HEK293T (cell line): ENCODE measurements at regions not wholly inside any gene's neighbourhood (a gene's known extent, or its start where the extent isn't known, plus 50 kb on each side); places are given as distances from the start of the nearest gene placed in this dataset.

Experiments
- CTCF ChIA-PET: fragments of 350-600 bp; formaldehyde crosslinking; extraction: SDS; loops from one replicate; lab custom pipeline; 2021; ENCODE audit warnings: antibody characterized with exemption, inconsistent platforms; lab: Yijun Ruan, JAX
- POLR2A ChIA-PET: fragments of 350-600 bp; formaldehyde crosslinking; extraction: SDS; loops from one replicate; lab custom pipeline; 2020; ENCODE audit warnings: antibody characterized with exemption, inconsistent platforms; lab: Yijun Ruan, JAX
- DNase-seq: peaks from one replicate; pipeline ENCODE4 v3.0.0; 2012; ENCODE audit warnings: mixed read lengths; ENCODE audit errors: extremely low spot score
- ARNT ChIP-seq: fragments of 450-650 bp; IDR thresholded peaks from 2 replicates; pipeline ENCODE4 v1.6.1; 2017; ENCODE audit warnings: mild to moderate bottlenecking
- BHLHE40 ChIP-seq: fragments of 450-650 bp; IDR thresholded peaks from 2 replicates; pipeline ENCODE4 v1.6.1; 2016; ENCODE audit warnings: mild to moderate bottlenecking, moderate library complexity, borderline replicate concordance
- CTBP1 ChIP-seq: fragments of 450-650 bp; IDR thresholded peaks from 2 replicates; pipeline ENCODE4 v1.6.1; 2016; ENCODE audit warnings: borderline replicate concordance
- ELF4 ChIP-seq: fragments of 450-650 bp; IDR thresholded peaks from 2 replicates; pipeline ENCODE4 v1.6.1; 2017; ENCODE audit warnings: antibody characterized with exemption
- FOXA1 ChIP-seq: fragments of 450-650 bp; IDR thresholded peaks from 2 replicates; pipeline ENCODE4 v1.6.1; 2016; ENCODE audit warnings: mild to moderate bottlenecking
- FOXK2 ChIP-seq: fragments of 450-650 bp; IDR thresholded peaks from 2 replicates; pipeline ENCODE4 v1.6.1; 2016; ENCODE audit warnings: mild to moderate bottlenecking
- FOXM1 ChIP-seq: fragments of 450-650 bp; IDR thresholded peaks from 2 replicates; pipeline ENCODE4 v1.6.1; 2017; ENCODE audit warnings: mild to moderate bottlenecking, borderline replicate concordance
- HDGF ChIP-seq: fragments of 450-650 bp; IDR thresholded peaks from 2 replicates; pipeline ENCODE4 v1.6.1; 2017; ENCODE audit warnings: antibody characterized with exemption, borderline replicate concordance
- L3MBTL2 ChIP-seq: fragments of 450-650 bp; conservative IDR thresholded peaks from 2 replicates; pipeline ENCODE4 v1.6.1; 2016; ENCODE audit warnings: mild to moderate bottlenecking
- LEF1 ChIP-seq: fragments of 450-650 bp; IDR thresholded peaks from 2 replicates; pipeline ENCODE4 v1.6.1; 2017; ENCODE audit warnings: mild to moderate bottlenecking, borderline replicate concordance
- NFRKB ChIP-seq: fragments of 450-650 bp; IDR thresholded peaks from 2 replicates; pipeline ENCODE4 v1.6.1; 2016; ENCODE audit warnings: mild to moderate bottlenecking, moderate library complexity
- SP1 ChIP-seq: fragments of 450-650 bp; IDR thresholded peaks from 2 replicates; pipeline ENCODE4 v1.6.1; 2017
- SUZ12 ChIP-seq: fragments of 450-650 bp; IDR thresholded peaks from 2 replicates; pipeline ENCODE4 v1.6.1; 2016; ENCODE audit warnings: mild to moderate bottlenecking
- TARDBP ChIP-seq: fragments of 450-650 bp; IDR thresholded peaks from 2 replicates; pipeline ENCODE4 v1.6.1; 2016
- ZNF384 ChIP-seq: fragments of 450-650 bp; IDR thresholded peaks from 2 replicates; pipeline ENCODE4 v1.6.1; 2016
- TF ChIP-seq, protein P1 (sequence below): fragments of 450-650 bp; IDR thresholded peaks from 2 replicates; pipeline ENCODE4 v1.6.1; 2016

DNA sequence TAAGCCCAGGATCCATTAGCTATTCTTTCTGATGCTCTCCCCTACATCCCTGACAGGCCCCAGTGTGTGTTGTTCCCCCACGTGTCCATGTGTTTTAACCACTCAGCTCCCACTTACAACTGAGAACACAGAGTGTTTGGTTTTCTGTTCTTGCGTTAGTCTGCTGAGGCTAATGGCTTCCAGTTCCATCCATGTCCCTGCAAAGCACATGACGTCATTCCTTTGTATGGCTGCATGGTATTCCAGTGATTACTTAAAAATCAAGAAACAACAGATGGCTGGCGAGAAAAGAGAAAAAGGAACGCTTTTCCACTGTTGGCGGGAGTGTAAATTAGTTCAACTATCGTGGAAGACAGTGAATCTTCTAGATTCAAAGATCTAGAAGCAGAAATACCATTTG lies 556.0 kb downstream of the PTPRC start:
- TF ChIP-seq TARDBP (no peak), ELF4 (no peak), FOXK2 (no peak), NFRKB (no peak), SUZ12 (no peak), ZNF384 (no peak), LEF1 (no peak), ARNT (no peak), HDGF (no peak), BHLHE40 (no peak), FOXA1 (no peak), L3MBTL2 (no peak), SP1 (no peak), CTBP1 (no peak), FOXM1 (no peak)
- TF ChIP-seq, protein P1, sequence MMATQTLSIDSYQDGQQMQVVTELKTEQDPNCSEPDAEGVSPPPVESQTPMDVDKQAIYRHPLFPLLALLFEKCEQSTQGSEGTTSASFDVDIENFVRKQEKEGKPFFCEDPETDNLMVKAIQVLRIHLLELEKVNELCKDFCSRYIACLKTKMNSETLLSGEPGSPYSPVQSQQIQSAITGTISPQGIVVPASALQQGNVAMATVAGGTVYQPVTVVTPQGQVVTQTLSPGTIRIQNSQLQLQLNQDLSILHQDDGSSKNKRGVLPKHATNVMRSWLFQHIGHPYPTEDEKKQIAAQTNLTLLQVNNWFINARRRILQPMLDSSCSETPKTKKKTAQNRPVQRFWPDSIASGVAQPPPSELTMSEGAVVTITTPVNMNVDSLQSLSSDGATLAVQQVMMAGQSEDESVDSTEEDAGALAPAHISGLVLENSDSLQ, result no peak

DNA sequence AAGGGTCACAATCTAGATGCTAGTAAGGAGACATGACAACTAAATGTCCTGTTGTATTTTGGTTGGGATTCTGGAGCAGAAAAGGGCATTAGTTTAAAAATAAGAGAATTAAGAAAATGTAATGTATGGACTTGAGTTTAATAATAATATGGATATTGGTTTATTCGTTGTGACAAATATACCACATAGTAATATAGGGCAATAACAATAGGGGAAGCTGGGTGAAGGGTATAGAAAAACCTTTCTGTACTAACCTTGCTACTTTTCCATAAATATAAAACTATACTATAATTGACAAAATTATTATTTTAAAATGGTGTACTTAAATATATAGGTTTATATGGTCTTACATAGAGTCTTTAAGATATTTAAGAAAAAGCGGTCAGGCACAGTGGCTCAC lies 558.9 kb downstream of the PTPRC start:
- DNase-seq, result no peak
- POLR2A ChIA-PET, result no interaction called here
- TF ChIP-seq FOXK2 (no peak), L3MBTL2 (no peak), BHLHE40 (no peak), FOXA1 (no peak), TARDBP (no peak)
- TF ChIP-seq, protein P1, result no peak
- CTCF ChIA-PET, result no interaction called here

More for the DNA sequence above, 556.0 kb downstream of the PTPRC start:
- ChIA-PET POLR2A (no interaction called here), CTCF (no interaction called here)
- DNase-seq, result no peak

DNA sequence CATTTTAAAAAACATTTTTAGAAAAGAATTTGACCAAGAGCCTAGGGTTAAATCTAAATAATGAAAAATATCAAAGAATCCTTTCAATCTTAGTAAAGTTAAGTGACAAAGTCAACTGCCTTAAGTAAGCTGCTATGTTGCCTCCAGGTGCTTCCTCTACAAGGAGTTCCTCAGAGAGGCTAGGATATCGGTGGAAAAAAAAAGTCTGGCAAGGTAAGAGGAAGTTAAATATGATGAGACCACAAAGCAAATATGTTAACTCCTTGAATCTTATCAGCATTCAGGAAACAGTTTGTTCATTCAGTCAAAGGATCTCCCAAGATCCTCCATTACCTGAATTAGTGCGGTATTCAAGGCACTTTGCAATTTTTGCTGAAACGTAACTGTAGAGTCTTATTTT lies 563.5 kb downstream of the PTPRC start:
- ChIA-PET CTCF (interaction anchor here (0.7 kb wide), 1 partner anchor 11 kb away, joined by 4 read pairs; no protein-coding TSS in a partner anchor), POLR2A (no interaction called here)
- DNase-seq, result no peak
- TF ChIP-seq SP1 (no peak), NFRKB (no peak), L3MBTL2 (no peak), HDGF (no peak), ZNF384 (no peak), FOXK2 (no peak), TARDBP (no peak), ARNT (no peak), FOXM1 (no peak), ELF4 (no peak), LEF1 (no peak), CTBP1 (no peak)
- TF ChIP-seq, protein P1, result no peak

DNA sequence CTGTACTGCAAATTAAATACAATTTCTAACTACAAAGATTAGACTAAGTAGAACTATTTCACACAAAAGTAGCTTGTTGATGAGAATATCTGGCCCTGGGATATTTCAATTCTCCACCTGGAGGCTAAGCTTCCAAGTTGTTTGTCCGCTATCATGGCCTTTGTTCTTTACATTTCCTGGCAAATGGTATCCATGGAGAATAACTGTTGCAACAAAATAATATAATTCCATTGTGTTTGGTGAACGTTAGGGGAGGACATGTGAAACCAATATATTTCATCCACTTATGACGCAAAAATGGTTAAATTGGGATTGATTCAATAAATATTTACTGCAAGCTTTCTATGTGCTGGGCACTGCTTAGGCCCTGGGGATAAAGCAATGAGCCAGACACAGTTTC lies 565.4 kb downstream of the PTPRC start:
- no peak for DNase-seq
- POLR2A ChIA-PET, result no interaction called here
- CTCF ChIA-PET, result no interaction called here
- TF ChIP-seq FOXA1 (no peak), CTBP1 (no peak), NFRKB (no peak), L3MBTL2 (no peak), FOXM1 (no peak), TARDBP (no peak), HDGF (no peak), BHLHE40 (no peak), ARNT (no peak), ELF4 (no peak), SP1 (no peak), FOXK2 (no peak), SUZ12 (no peak), ZNF384 (no peak), LEF1 (no peak)
- TF ChIP-seq, protein P1, result no peak

DNA sequence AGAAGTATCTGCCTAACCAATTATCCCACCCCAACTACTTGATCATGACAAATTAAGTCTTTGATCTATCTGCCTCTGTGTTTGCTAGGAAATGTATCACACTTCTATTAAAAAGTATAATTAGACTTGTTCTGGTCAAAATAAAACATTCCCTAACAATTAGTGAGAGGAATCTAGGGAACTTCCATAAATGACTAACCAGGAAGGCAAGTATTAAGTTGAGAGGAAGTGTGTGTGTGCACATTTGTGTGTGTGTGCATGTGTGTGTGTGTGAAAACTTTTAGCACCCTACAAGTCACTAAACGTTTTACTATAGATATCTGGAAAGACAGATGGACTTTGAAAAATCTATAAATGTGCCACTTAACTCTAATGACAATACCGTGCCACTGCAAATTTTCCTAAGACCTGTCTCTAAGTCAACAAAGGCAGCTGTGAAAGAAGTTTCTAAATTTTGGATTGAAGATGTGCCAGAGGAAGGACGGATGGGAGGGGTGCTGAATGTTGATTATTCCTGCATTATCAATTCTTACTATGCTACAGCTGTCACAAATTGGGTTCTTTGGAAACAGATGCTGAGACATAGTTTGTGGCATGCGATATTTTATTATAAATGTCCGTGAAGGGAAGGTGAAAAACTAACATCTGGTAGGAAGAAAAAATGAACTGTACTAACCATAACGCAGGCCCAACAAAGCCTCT lies 567.1 kb downstream of the PTPRC start:
- ChIA-PET CTCF (no interaction called here), POLR2A (no interaction called here)
- TF ChIP-seq ZNF384 (no peak), FOXM1 (no peak), ELF4 (no peak), SP1 (no peak), LEF1 (no peak)
- no peak for DNase-seq

DNA sequence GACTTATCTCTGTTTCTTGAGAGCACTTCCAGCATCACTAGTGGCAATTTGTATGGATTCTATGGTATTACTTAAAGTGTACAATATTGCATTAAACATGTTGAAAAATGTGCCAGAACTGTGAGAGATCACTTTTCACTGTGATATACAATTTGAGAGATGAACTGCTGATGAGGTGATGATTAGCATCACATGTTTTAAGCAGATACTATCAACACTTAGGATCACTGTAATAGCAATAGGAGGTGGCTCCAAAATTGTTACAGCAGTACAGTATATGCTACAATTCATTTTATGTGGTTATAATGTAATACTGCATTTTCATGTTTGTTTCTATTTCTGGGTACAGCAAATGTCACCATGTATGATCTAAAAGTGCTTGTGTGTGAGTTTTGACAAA lies 570.0 kb downstream of the PTPRC start:
- ChIA-PET CTCF (no interaction called here), POLR2A (no interaction called here)
- no peak for TF ChIP-seq LEF1
- TF ChIP-seq SUZ12, result no peak
- TF ChIP-seq ELF4, result no peak
- TF ChIP-seq TARDBP, result no peak
- no peak for TF ChIP-seq HDGF
- TF ChIP-seq CTBP1, result no peak
- TF ChIP-seq FOXA1, result no peak
- TF ChIP-seq FOXM1, result no peak
- no peak for TF ChIP-seq L3MBTL2
- TF ChIP-seq ZNF384, result no peak
- no peak for TF ChIP-seq NFRKB
- TF ChIP-seq FOXK2, result no peak
- TF ChIP-seq BHLHE40, result no peak
- DNase-seq, result no peak
